GM18858 (cell line): ENCODE measurements at regions not wholly inside any gene's neighbourhood (a gene's known extent, or its start where the extent isn't known, plus 50 kb on each side); places are given as distances from the start of the nearest gene placed in this dataset.

Experiments
- ATAC-seq: cut with Tn5 transposase; IDR thresholded peaks from one replicate; pipeline ENCODE4 v1.9.1; 2021; ENCODE audit not compliant: unreplicated experiment

DNA sequence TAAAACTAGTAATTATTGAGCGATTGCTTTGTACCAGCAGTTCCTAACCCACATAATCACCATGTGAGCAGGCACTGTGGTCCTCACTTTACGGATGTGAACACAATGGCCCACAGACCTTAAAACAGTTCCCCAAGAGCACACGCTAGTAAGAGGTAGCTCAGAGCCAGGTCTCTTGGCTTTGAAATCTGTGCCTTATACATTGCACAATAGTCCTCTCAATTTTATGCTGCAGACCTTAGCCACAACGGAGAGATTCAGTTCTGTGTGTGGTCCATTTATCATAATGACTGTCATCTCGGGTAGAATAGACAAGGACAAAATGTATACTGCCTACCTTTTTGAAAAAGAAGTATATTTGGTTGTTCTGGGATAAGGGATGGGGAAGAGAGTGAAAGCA lies 289.0 kb upstream of the ANKRD55 start:
- ATAC-seq = no peak

GRCh38 chr5:56520986-56521730 lies 288.0 kb upstream of the ANKRD55 start:
- ATAC-seq = no peak

DNA sequence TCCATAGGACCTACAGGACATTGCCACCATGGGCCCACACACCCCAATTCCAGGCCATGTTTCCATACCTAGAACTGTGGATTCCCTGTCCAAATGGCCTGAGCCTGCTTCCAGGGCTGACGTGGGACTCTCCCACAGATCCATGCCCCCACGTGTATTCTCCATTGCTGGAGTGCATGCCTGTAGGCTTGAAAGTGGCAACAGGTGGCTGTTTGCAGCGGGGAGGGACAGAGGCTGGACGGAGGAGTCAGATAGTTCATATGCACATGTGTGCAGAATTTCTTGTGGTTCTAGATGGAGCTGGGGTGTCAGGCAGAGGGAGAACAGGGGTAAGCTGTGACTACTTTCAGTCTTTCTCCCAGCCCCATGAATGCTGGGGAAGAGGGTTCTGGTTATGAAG lies 285.7 kb upstream of the ANKRD55 start:
- no peak for ATAC-seq

DNA sequence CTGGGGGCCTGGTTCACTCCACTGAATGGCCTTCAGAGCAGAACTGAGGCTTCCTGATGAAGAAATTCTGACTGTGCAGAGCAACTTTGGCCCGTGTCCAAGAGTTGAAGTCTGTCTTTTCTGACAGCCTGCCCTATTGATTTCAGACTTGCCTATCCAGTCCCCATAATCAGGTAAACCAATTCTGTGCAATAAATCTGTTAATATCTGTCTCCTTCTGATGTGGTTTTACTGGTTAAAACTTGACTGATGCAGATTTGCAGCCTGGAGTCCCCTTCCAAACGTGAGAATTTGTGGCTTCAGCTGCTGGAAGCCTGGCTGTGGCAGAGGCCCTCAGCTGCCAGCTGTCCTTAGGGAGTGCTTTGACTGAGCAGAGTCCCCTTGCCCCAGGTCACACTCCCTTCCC lies 283.9 kb upstream of the ANKRD55 start:
- no peak for ATAC-seq

DNA sequence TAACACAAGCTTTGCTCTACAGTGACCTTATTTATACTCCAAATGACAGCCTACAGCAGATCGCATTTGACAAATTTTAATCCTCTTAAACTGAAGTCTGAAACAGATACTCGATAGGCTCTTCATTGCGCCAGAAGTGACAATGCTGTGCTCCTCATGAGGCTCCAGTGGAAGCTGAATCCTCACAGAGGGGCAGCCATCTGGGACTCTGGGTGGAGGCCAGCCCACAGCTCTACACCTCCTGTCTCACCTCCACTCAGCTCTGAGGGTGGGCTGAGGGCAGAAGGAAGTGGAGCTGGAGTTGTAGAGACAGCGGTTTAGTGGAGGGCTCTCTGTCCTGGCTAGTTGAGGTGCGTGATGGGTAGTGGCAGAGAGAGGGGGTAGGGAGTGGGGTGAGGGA lies 283.3 kb upstream of the ANKRD55 start:
- no peak for ATAC-seq

GRCh38 chr5:56516035-56516434 lies 282.9 kb upstream of the ANKRD55 start:
- no peak for ATAC-seq

DNA sequence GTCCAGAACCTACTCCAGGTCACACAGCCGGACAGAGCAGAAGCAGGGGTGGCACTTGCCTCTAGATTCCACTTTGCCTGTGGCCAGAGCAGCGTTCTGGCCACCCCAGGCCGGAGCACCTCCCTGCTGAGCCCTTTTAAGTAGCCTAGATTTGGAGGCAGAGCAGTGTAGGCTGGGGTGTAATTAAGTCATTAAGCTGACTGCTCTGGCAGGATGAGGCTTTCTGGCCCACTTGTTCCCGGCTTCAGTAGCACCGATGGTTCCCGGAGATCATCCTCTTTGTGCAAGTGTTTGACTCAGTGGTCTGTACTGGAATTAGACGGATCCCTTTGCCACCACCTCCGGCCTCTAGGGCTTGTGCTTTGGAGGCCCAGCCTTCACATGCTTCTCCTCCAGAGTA lies 281.9 kb upstream of the ANKRD55 start:
- ATAC-seq = no peak

DNA sequence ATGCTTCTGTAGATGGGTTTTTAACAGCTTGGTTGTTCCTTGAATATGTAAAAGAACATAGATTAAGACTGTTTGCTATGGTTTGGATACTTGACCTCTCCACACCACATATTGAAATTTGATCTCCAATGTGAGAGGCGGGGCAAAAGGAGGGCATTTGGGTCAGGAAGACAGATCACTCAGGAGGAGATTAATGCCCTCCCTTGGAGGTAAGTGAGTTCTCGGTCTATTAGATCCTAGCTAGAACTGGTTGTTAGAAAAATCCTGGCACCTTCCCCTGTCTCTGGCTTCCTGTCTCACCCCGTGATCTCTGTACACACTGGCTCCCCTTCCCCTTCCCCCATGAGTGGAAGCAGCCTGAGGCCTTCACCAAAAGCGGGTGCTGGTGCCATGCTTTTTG lies 281.1 kb upstream of the ANKRD55 start:
- no peak for ATAC-seq

GRCh38 chr5:56513141-56513540 lies 280.0 kb upstream of the ANKRD55 start:
- no peak for ATAC-seq

DNA sequence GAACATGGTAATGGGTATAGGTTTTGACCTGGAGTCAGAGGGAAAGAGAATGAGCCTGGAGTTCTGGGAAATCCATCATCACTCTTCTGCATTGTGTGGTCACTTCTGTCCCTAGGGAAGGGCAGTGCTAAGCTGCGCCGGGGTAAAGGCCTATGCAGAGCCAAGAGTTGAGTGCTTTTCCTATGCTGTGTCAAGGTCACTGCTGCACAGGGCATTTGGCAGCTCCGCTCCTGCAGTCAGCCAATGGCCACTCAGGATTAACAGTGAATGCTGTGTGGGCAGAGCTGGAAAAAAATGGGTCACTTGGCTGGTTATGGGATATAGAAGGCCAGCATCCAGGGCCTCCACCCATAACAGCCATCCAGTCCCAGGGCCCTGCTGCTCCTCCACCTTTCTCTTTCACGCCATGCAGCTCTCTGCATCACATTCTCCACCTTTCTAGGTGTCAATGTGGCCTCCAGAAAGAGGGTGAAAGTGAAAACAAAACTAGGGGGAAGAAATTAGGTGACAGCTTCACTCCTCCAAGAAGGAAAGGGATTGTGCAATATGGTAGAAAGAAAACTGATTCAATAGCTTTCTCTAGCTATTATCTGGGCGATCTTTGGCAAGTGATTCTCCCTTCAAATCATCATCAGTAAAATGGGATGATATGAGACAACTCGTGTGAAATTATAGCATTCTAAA lies 279.3 kb upstream of the ANKRD55 start:
- no peak for ATAC-seq

GRCh38 chr5:56511326-56511841 lies 278.3 kb upstream of the ANKRD55 start:
- ATAC-seq = no peak

DNA sequence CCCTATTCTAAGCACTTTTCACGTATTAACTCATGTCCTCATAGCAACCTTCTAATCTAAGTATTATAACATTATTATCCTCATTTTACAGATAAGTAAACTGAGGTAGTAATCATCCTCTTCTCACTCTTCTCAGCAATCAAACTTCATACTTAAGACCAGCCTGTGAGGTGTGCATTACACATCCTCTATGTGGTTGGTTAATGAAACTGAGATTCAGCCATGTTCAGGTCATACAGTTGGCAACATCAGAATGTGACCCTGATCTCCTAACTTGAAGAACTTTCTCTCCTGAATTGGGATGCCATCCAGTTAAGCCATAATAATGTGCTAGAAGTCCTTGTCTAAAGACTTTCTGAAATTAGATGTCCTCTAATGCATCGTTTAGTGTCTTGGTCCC lies 275.1 kb upstream of the ANKRD55 start:
- ATAC-seq = no peak

DNA sequence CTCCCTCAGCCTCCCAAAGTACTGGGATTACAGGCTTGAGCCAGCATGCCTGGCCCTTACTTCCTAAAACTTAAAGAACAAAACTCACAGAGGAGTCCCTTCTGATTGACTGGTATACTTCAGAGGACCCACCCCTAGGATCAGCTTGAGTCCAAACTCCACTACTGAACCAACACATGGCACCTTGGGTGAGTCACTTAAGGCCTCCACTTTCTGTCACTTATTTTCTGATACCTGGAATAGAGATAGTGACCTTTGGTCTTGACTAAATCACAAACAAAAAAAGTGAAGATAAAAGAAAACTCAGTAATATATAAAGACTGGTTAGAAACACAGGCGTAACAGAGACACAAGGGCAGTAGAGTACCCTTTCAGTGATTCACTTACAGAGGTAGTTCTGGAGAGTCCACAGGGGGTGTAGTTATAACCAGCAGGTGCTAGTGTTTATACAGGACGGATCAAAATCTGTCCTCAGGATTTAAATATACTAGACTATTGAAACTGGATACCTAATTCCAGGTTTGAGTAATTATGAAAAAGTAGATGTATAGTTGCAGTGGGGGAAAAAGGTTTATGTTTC lies 274.3 kb upstream of the ANKRD55 start:
- ATAC-seq = no peak

DNA sequence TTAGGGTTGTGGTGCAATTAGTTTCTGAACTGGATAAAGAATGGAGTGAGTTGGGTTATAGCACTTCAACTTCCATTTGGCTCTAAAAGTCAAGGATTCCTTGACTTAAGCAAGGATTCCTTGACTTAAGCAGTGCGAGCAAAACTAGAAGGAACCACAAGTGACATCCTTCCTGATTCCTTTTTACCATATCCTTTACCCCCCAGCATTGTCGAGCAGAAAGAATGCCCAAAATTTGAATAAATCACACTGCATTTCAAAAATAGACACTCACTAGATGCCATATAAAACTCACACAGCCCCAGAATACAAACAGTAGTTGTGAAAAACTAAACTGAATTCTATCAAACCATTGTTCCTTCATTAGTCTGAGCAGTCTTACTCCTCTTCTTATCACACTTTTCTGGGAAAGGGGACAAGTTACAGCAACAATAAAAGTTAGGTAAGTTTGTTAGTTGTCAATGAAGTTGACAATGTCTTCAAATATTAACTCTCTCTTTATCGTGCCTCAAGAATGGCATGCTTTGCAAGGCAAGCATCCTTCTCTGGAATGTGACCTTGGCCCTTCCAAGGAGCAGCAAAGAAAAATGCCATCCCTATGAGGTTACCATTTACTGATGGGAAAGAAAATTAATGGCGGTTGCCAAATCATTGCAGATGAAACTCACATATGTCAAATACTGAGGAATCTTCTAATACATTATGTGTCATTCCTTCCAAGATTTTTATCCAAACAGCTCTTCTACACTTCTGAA lies 273.3 kb upstream of the ANKRD55 start:
- ATAC-seq = no peak

GRCh38 chr5:56503929-56504328 lies 270.8 kb upstream of the ANKRD55 start:
- ATAC-seq = no peak

GRCh38 chr5:56501781-56502557 lies 268.8 kb upstream of the ANKRD55 start:
- ATAC-seq = no peak

- ATAC-seq = no peak
Measured at GRCh38 chr5:56499901-56500300, 266.8 kb upstream of the ANKRD55 start.

DNA sequence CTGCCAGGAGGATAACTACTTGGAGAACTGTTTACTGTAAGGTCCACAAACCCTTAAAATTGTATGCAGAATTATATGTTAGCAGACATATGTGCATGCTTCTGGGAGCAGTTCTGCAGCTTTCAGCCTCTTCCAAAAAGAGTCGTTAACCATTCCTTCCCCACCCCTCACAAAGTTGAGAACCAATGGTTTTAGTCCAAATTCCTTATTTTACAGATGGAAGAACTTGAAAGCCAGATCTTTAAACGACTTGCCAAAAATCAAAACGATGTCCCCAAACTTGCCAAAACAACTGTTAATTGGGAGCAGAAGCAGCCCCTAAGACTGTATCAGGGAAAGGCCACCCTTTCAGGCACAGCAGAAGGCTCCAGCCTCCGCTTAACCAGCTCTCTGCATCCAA lies 266.4 kb upstream of the ANKRD55 start:
- ATAC-seq = no peak

- no peak for ATAC-seq
Measured at GRCh38 chr5:56498759-56499395, 265.7 kb upstream of the ANKRD55 start.

DNA sequence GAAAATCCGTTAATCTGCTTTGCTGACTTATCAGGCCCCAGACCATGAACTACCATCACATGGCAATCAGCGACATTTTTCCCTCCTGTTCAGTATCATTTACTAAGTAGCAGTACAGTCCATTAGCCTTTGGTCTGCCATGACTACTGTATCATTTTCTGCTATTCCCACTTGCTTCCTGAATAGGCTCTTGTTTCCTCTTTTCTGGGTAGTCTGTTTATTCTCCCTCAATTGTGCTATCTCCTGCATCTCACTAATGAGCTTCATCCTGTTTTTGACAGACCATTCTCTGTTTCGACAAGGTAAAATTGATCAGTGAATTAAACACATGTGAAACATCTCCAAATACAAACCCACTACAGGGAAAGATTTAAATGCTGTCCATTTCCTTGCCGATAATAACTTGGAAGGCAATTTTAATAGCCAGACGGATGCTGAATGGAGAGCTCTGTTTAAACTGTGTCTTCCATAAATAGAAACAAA lies 263.5 kb upstream of the ANKRD55 start:
- ATAC-seq = no peak
